ENCODE measurements at regions not wholly inside any gene's neighbourhood (a gene's known extent, or its start where the extent isn't known, plus 50 kb on each side); places are given as distances from the start of the nearest gene placed in this dataset.

GRCh38 chr11:13091804-13092203, 82.7 kb downstream of the RASSF10 start:
- no peak for TF ChIP-seq GATA2 (IDR thresholded peaks at IDR 0.05; ENCODE audit: insufficient read depth, insufficient read length, low read depth, low read length)
- TF ChIP-seq MAX (IDR thresholded peaks at IDR 0.05; ENCODE audit: insufficient read depth, insufficient read length): no peak
- TF ChIP-seq JUN (IDR thresholded peaks at IDR 0.05; ENCODE audit: borderline replicate concordance, insufficient read depth, insufficient read length, low read depth): no peak
- TF ChIP-seq CTCF (IDR thresholded peaks at IDR 0.05; ENCODE audit: extremely low read depth in 1 of 2, insufficient read depth in 1 of 2, low read depth in 1 of 2, low read length in 2 of 2): no peak
- TF ChIP-seq POLR2AphosphoS5 (IDR thresholded peaks at IDR 0.05; ENCODE audit: insufficient read depth, low read depth, low read length): no peak

Data from endothelial cell of umbilical vein (primary cell).